ENCODE measurements at regions not wholly inside any gene's neighbourhood (a gene's known extent, or its start where the extent isn't known, plus 50 kb on each side); places are given as distances from the start of the nearest gene placed in this dataset.
"Not testable (repeated sequence)": the region's sequence is repeated elsewhere in the genome, so short reads cannot be mapped to it uniquely, and the experiment has no call there.

GRCh38 chr14:22491683-22492621, 97.1 kb downstream of the DAD1 start:
- DNase-seq, result no peak

DNA sequence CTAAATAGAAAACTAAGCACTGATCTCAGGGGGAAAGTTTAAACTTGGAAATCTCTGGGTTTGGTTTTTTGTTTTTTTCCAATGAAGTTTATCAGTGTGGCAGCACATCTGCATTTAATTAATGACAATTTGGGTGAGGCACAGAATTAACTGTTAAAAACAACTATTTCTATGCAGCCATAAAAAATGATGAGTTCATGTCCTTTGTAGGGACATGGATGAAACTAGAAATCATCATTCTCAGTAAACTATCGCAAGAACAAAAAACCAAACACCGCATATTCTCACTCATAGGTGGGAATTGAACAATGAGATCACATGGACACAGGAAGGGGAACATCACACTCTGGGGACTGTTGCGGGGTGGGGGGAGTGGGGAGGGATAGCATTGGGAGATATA, 98.0 kb downstream of the DAD1 start:
- not testable (repeated sequence) for DNase-seq

- no peak for DNase-seq
These were observed 98.8 kb downstream of the DAD1 start for GRCh38 chr14:22489957-22490950.

GRCh38 chr14:22489244-22489545, 99.8 kb downstream of the DAD1 start:
- DNase-seq, result no peak

DNA sequence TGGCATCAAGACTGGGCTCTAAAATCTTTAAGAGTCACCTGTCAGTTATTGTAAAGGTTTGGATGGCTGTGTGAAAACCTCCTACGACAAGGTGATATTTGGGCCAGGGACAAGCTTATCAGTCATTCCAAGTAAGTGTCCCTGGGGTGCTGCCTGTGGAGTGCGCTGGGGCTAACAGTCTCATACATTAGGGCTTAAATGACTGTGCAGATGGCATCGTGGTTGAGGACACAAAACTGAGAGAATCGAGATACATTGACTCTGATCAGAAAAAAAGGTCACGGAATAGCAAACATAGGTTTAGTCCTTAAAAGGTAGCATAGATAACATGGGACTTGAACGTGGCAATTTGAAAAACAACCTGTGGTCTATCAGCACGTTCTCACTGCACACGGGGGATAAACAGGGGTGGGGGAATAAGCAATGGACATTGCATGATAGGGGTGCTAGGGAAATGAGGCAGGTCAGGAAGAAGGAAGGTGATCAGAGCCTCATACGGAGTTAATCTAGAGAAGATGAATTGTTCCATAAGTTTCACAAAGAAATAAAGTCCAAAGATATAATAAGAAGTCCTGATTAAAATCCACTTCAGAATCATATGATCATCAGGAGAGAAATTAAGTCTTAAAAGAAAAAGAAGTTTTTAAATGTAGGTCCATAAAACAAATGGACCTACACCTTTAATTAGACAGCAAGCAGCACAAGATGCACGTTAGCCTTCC, 100.3 kb downstream of the DAD1 start:
- DNase-seq, result no peak

GRCh38 chr14:22487941-22488340, 101.1 kb downstream of the DAD1 start:
- no peak for DNase-seq

DNA sequence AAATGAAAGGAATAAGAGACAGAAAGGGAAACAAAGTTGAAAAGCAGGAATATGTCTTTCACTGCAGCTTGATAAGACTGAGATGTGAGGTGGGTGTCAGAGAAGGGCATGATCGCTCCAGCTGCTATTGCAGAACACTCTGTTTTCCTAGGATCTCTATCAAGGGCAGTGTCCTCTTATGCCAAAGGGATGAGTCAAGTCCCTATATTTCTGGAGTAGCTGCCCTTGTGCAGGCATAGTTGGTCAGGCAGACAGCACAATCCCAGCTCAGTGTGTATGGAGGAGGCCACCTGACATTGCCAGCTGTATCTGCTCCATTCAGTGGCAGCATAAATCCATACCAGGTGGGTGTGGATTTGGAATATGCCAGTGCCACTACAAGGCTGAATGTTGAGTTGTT, 101.6 kb downstream of the DAD1 start:
- DNase-seq, result no peak

DNA sequence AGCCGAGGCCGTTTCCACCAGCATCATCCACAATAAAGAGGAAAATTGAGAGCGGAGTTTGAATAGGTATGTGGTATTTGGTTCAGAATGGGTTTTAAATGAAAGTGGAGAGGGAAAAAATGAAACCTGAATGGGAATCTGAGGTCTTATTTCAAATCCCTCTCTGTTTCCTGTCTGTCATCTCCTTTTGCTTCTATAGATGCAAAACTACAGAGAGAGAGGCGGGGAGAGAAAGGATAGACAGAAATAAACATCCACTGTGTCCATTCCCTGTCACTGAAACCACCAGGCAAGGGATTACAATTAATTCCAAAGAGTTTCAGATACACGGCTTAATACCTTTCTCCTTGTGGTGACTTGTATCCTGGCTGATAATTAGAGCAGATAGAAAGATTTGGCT, 102.3 kb downstream of the DAD1 start:
- DNase-seq, result no peak

- DNase-seq, result no peak
These were observed 103.4 kb downstream of the DAD1 start for GRCh38 chr14:22485649-22486048.

GRCh38 chr14:22485178-22485577, 103.8 kb downstream of the DAD1 start:
- DNase-seq, result no peak

GRCh38 chr14:22484632-22485031, 104.4 kb downstream of the DAD1 start:
- no peak for DNase-seq

GRCh38 chr14:22483863-22484593, 105.0 kb downstream of the DAD1 start:
- DNase-seq, result no peak

GRCh38 chr14:22482782-22483553, 106.1 kb downstream of the DAD1 start:
- no peak for DNase-seq

GRCh38 chr14:22482085-22482694, 106.8 kb downstream of the DAD1 start:
- no peak for DNase-seq

DNA sequence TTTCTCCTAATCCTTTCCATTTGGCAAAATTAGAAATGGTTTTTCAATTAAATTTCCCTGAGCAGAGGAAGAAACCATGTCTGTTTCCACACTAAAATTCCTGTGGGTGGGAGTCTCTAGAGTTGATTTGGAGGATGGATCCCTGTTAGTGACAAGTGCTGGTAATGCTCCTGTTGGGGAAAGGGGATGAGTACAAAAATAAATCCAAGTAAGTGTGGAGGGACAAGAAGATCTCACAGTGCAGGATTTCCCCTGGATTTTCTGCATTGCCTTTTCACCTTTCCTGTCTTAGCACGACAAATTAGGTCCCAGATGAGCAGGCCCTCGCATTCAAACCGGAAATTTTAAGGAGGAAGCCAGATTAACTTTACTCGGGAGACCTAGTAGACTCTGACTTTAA, 107.5 kb downstream of the DAD1 start:
- DNase-seq, result no peak

GRCh38 chr14:22479776-22480464, 109.1 kb downstream of the DAD1 start:
- no peak for DNase-seq

DNA sequence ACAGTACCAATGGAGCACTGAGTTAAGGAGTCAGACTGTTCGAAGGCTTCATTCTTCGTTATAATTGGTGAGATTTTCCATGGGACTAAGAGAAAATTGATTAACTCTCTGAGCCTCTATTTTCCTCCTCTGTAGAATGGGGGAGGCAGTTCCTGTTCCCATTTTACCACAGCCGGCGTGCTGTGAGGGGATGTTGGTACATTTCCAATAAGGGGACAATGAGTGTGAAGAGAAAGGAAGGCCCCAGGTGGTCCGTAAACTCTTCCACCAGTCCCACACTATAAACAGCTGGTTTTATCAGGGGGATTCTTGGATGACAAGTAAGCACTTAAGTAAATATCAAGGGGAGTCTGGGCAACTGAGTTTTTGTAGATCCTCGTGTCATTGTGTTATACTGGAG, 109.9 kb downstream of the DAD1 start:
- no peak for DNase-seq

DNA sequence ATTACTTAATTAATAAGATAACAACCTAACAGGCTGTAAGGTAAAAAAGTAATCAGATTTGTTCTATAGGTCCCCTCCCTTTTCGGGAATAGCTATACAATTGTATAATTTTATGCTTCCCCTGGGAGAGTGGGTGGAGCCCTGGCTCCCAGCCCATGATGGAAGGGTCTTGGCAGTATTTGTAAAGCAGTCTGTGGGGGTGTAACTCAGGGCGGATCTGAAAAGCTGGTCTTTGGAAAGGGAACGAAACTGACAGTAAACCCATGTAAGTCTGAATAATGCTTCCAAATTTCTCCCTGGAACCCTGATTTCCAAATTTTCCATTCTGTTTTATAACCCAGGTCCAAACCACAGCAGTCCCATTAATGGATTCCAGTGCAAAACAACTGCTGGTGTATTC, 110.4 kb downstream of the DAD1 start:
- no peak for DNase-seq

DNA sequence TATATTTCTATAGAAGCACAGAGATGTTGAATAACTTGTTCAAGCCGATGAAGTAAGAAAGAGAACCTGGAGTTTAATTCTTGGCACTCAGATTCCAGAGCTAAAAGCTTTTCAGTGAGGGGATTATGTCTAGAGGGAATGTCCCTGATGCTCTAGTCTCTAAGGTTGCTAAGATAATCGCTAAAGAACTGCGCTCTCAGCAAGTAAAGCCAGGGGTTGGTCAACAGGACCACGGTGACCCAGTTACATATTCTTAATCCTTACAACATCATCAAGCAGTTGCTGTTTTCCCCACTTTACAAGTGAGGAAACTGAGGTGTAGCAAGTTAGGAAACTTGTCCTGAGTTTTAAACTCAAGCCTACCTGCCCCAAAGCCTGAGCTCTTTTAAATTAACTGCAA, 110.8 kb downstream of the DAD1 start:
- DNase-seq, result no peak

- no peak for DNase-seq
These were observed 111.3 kb downstream of the DAD1 start for GRCh38 chr14:22477569-22478194.
